ENCODE measurements at regions not wholly inside any gene's neighbourhood (a gene's known extent, or its start where the extent isn't known, plus 50 kb on each side); places are given as distances from the start of the nearest gene placed in this dataset.

DNA sequence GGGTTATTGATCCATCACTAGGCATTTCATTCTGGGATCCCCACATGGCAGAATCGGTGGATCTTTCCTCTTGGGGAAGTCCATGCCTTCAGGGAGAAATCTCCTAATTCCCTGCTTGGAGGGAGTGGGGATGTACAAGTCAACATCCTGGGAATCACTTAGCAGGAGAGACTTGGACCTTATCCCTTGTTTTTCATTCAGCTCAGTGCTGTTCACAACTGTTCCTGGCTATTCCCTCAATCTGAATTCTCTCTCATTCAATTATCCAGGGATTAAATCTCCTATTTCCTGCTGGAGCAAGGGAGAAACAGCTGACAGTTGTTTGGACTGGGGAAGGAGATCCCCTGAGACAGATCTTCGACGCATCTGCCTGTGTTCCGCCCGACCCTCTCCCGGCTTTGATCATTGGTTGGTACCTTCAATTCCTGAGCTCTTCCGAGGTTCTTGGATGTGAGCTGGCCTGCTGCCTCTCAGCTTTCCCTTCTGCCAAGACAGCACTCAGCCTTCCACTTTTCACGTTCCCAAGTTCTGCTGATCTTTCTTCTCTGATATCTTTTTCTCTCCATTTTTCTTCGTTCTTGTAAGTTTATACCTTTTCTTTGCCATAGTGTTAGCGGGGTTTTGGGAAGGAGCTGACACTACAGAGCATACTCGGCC is 115.4 kb upstream of the GNAO1 start:
- TF ChIP-seq EZH2phosphoT487 (IDR thresholded peaks at IDR 0.05; ENCODE audit: borderline replicate concordance, low read length) = no peak
- TF ChIP-seq EZH2 (IDR thresholded peaks at IDR 0.05; ENCODE audit: low read length, unreplicated experiment) = no peak
- TF ChIP-seq, protein P1, sequence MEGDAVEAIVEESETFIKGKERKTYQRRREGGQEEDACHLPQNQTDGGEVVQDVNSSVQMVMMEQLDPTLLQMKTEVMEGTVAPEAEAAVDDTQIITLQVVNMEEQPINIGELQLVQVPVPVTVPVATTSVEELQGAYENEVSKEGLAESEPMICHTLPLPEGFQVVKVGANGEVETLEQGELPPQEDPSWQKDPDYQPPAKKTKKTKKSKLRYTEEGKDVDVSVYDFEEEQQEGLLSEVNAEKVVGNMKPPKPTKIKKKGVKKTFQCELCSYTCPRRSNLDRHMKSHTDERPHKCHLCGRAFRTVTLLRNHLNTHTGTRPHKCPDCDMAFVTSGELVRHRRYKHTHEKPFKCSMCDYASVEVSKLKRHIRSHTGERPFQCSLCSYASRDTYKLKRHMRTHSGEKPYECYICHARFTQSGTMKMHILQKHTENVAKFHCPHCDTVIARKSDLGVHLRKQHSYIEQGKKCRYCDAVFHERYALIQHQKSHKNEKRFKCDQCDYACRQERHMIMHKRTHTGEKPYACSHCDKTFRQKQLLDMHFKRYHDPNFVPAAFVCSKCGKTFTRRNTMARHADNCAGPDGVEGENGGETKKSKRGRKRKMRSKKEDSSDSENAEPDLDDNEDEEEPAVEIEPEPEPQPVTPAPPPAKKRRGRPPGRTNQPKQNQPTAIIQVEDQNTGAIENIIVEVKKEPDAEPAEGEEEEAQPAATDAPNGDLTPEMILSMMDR (conservative IDR thresholded peaks at IDR 0.05; ENCODE audit: low read depth, low read length) = no peak
- no peak overlapping the region for H3K27ac ChIP-seq (ENCODE audit: low read length)
- H3K36me3 ChIP-seq (ENCODE audit: low read depth, low read length) = no peaks in the 10 kb centered on the region
- H2AFZ ChIP-seq (ENCODE audit: low read length) = no peak overlapping the region
- no peak for DNase-seq
- no peaks in the 10 kb centered on the region for H3K79me2 ChIP-seq (ENCODE audit: low read length)
- BruUV-seq (replicated peaks) = no TSS peak
- no peaks in the 10 kb centered on the region for H3F3A ChIP-seq (ENCODE audit: low read length, unreplicated experiment)
- CTCF ChIA-PET = no interaction called here
- POLR2A ChIA-PET (ENCODE audit: unreplicated experiment) = no interaction called here
- H3K9me3 ChIP-seq (ENCODE audit: low read length) = no peaks in the 10 kb centered on the region
- intact Hi-C loops (cut with micrococcal nuclease) = no loop called here
- no peak overlapping the region for H3K9ac ChIP-seq (ENCODE audit: low read length)
- H3K4me2 ChIP-seq (ENCODE audit: low read length) = no peak overlapping the region
- no peaks in the 10 kb centered on the region for H3K4me1 ChIP-seq (ENCODE audit: insufficient read depth, low read length)
- H3K4me3 ChIP-seq (ENCODE audit: low read length) = no peak overlapping the region
- H4K20me1 ChIP-seq (ENCODE audit: low read length) = no peaks in the 10 kb centered on the region
- no peaks in the 10 kb centered on the region for H3K9me2 ChIP-seq (replicated peaks; ENCODE audit: low read length)
- no peak for ATAC-seq
- H3K27me3 ChIP-seq (ENCODE audit: low read length) = no peaks in the 10 kb centered on the region

GRCh38 chr16:56073508-56073907 is 117.8 kb upstream of the GNAO1 start:
- H3K4me3 ChIP-seq (ENCODE audit: low read length) = no peak overlapping the region
- BruUV-seq (replicated peaks) = no TSS peak
- no peaks in the 10 kb centered on the region for H3K4me1 ChIP-seq (ENCODE audit: insufficient read depth, low read length)
- intact Hi-C loops (cut with micrococcal nuclease) = no loop called here
- H2AFZ ChIP-seq (ENCODE audit: low read length) = no peak overlapping the region
- ChIA-PET CTCF (no interaction called here), POLR2A (ENCODE audit: unreplicated experiment) (no interaction called here)
- no peaks in the 10 kb centered on the region for H3F3A ChIP-seq (ENCODE audit: low read length, unreplicated experiment)
- H3K27me3 ChIP-seq (ENCODE audit: low read length) = no peaks in the 10 kb centered on the region
- H3K9ac ChIP-seq (ENCODE audit: low read length) = no peak overlapping the region
- H3K79me2 ChIP-seq (ENCODE audit: low read length) = no peaks in the 10 kb centered on the region
- TF ChIP-seq, protein P1 (conservative IDR thresholded peaks at IDR 0.05; ENCODE audit: low read depth, low read length) = no peak
- no peaks in the 10 kb centered on the region for H3K9me3 ChIP-seq (ENCODE audit: low read length)
- no peak overlapping the region for H3K27ac ChIP-seq (ENCODE audit: low read length)
- no peaks in the 10 kb centered on the region for H4K20me1 ChIP-seq (ENCODE audit: low read length)
- H3K9me2 ChIP-seq (replicated peaks; ENCODE audit: low read length) = no peaks in the 10 kb centered on the region
- no peaks in the 10 kb centered on the region for H3K36me3 ChIP-seq (ENCODE audit: low read depth, low read length)
- ATAC-seq (no peak), DNase-seq (no peak)
- no peak overlapping the region for H3K4me2 ChIP-seq (ENCODE audit: low read length)

DNA sequence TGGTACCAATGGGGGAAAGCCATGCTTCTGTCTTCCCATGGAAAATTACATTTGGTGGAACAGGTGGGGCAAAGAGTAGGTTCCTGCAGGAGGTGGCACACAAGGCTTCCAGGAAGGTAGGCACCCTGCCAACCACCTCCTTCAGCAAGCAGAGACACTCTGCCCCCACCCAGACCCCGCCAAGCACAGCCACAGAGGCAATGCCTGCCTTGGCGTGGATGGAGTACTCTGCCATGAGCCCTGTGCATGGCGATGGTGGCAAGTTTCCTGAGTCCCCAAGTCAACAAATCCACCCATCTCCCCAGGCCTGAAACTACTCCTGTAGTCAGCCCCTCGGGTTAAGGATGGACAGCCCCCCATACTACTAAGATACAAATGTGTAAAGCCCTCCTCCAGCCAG is 119.2 kb upstream of the GNAO1 start:
- no TSS peak for BruUV-seq (replicated peaks)
- Histone ChIP-seq H3K36me3 (ENCODE audit: low read depth, low read length) (no peaks in the 10 kb centered on the region), H3K9me2 (replicated peaks; ENCODE audit: low read length) (no peaks in the 10 kb centered on the region), H3K4me1 (ENCODE audit: insufficient read depth, low read length) (no peaks in the 10 kb centered on the region), H3K9me3 (ENCODE audit: low read length) (no peaks in the 10 kb centered on the region), H3K4me3 (ENCODE audit: low read length) (no peak overlapping the region), H3K79me2 (ENCODE audit: low read length) (no peaks in the 10 kb centered on the region), H4K20me1 (ENCODE audit: low read length) (no peaks in the 10 kb centered on the region), H3K4me2 (ENCODE audit: low read length) (no peak overlapping the region), H3K27me3 (ENCODE audit: low read length) (no peaks in the 10 kb centered on the region), H3K9ac (ENCODE audit: low read length) (no peak overlapping the region), H3K27ac (ENCODE audit: low read length) (no peak overlapping the region), H3F3A (ENCODE audit: low read length, unreplicated experiment) (no peaks in the 10 kb centered on the region), H2AFZ (ENCODE audit: low read length) (no peak overlapping the region)
- ChIA-PET POLR2A (ENCODE audit: unreplicated experiment) (no interaction called here), CTCF (no interaction called here)
- intact Hi-C loops (cut with micrococcal nuclease) = no loop called here
- TF ChIP-seq EZH2 (IDR thresholded peaks at IDR 0.05; ENCODE audit: low read length, unreplicated experiment) (no peak), EZH2phosphoT487 (IDR thresholded peaks at IDR 0.05; ENCODE audit: borderline replicate concordance, low read length) (no peak)
- TF ChIP-seq, protein P1 (conservative IDR thresholded peaks at IDR 0.05; ENCODE audit: low read depth, low read length) = no peak
- DNase-seq (no peak), ATAC-seq (no peak)

Data from PC-3 (cell line).